NT2/D1 (cell line): ENCODE measurements at regions not wholly inside any gene's neighbourhood (a gene's known extent, or its start where the extent isn't known, plus 50 kb on each side); places are given as distances from the start of the nearest gene placed in this dataset.

Experiments
- DNase-seq: peaks from one replicate; pipeline ENCODE4 v3.0.0-alpha.2; 2011; ENCODE audit warnings: low read depth, low spot score
- H3K27me3 ChIP-seq: 2 replicates; pipeline ENCODE4 v1.6.0; 2011; ENCODE audit warnings: mild to moderate bottlenecking; ENCODE audit not compliant: insufficient read length, insufficient read depth
- H3K36me3 ChIP-seq: 2 replicates; pipeline ENCODE4 v1.6.1; 2011; ENCODE audit warnings: mild to moderate bottlenecking, low read length, mixed read lengths; ENCODE audit not compliant: insufficient read depth, insufficient read length
- H3K4me1 ChIP-seq: 2 replicates; pipeline ENCODE4 v1.5.1; 2011; ENCODE audit not compliant: insufficient read depth, insufficient read length
- H3K4me3 ChIP-seq: 2 replicates; pipeline ENCODE4 v1.5.1; 2011; ENCODE audit warnings: low read depth; ENCODE audit not compliant: insufficient read length
- H3K9ac ChIP-seq: 2 replicates; pipeline ENCODE4 v1.6.0; 2011; ENCODE audit warnings: low read depth; ENCODE audit not compliant: insufficient read length
- H3K9me3 ChIP-seq: 2 replicates; pipeline ENCODE4 v1.5.1; 2011; ENCODE audit warnings: mild to moderate bottlenecking, low read length; ENCODE audit not compliant: insufficient read depth
- SUZ12 ChIP-seq: IDR thresholded peaks from 2 replicates; pipeline ENCODE4 v1.6.1; 2011; ENCODE audit not compliant: insufficient read length, insufficient read depth; ENCODE audit errors: extremely low read depth
- YY1 ChIP-seq: IDR thresholded peaks from 2 replicates; pipeline ENCODE4 v1.6.1; 2011; ENCODE audit not compliant: insufficient read length, insufficient read depth
- ZNF274 ChIP-seq: IDR thresholded peaks from 2 replicates; pipeline ENCODE4 v1.6.1; 2011; ENCODE audit warnings: mild to moderate bottlenecking, low read depth, low read length

DNA sequence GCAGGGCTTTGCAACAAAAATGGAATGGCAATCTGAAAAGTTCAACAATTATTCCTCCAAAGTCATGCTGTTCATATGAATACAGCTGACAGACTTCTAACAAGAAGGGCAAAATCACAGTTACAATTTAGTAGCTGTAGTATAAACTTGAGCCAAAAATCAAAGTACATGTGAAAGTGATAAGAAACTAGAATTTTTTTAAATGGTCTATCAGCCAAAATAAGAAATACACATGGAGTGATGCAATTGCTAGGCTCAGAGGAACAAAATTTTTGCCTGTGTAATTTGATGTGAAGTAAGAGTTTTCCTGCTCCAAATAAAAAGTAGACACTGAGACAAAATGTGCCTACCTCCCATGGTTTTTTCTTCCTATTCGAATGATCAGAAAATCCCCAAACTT is 167.7 kb upstream of the CDKN3 start:
- H3K9me3 ChIP-seq = peaks cover 13% of the 10 kb centered on the region; the same call in 1 of the 2 replicates
- no peaks in the 10 kb centered on the region for H3K36me3 ChIP-seq
- no peak overlapping the region for H3K4me3 ChIP-seq
- H3K9ac ChIP-seq = no peak overlapping the region
- H3K27me3 ChIP-seq = no peaks in the 10 kb centered on the region
- no peak for TF ChIP-seq YY1
- no peak for TF ChIP-seq ZNF274
- TF ChIP-seq SUZ12 = no peak
- H3K4me1 ChIP-seq = no peaks in the 10 kb centered on the region
- no peak for DNase-seq

DNA sequence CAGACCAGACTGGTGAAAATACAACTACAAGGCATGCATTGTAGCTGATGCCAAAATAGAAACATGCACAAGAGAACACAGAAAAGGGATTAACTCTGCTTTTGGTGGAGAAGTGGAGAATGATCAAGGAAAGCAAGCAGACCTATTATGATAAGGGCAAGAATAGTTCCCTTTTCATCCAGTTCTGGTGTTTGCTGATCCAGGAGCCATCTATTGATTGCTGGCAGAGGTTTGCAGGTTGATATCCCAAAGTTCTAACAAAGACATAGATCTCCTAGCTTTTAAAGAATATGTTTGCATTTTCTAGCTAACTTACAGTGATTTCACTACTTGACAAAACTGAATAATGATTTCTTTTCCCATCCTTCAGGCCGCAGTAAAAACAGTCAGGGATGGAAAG is 166.2 kb upstream of the CDKN3 start:
- no peaks in the 10 kb centered on the region for H3K4me1 ChIP-seq
- H3K27me3 ChIP-seq = no peaks in the 10 kb centered on the region
- no peak for DNase-seq
- H3K9ac ChIP-seq = no peak overlapping the region
- no peak for TF ChIP-seq YY1
- TF ChIP-seq SUZ12 = no peak
- TF ChIP-seq ZNF274 = no peak
- no peak overlapping the region for H3K4me3 ChIP-seq
- peaks cover 13% of the 10 kb centered on the region; the same call in 1 of the 2 replicates for H3K9me3 ChIP-seq
- no peaks in the 10 kb centered on the region for H3K36me3 ChIP-seq

DNA sequence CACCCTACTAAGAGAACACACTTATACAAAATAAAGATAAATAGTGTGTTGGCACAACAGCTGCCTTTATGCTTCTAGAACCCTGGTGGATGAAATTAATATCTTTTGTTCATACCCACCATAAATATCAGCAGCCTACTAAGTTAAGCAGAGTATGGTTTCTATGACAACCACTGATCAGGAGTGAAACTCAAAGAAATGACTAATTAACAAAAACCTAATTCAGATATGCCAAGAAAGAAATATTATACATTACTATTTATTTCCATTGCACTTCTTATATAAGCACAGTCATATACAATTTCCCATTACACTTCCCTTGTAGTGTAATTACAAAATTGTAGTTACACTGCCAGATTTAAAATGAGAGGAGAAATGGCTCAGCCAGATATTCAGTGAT is 164.1 kb upstream of the CDKN3 start:
- Histone ChIP-seq H3K27me3 (no peaks in the 10 kb centered on the region), H3K9me3 (peaks cover 13% of the 10 kb centered on the region; the same call in 1 of the 2 replicates), H3K9ac (no peak overlapping the region), H3K36me3 (no peaks in the 10 kb centered on the region), H3K4me3 (no peak overlapping the region), H3K4me1 (no peaks in the 10 kb centered on the region)
- TF ChIP-seq ZNF274 (no peak), YY1 (no peak), SUZ12 (no peak)
- DNase-seq = no peak

DNA sequence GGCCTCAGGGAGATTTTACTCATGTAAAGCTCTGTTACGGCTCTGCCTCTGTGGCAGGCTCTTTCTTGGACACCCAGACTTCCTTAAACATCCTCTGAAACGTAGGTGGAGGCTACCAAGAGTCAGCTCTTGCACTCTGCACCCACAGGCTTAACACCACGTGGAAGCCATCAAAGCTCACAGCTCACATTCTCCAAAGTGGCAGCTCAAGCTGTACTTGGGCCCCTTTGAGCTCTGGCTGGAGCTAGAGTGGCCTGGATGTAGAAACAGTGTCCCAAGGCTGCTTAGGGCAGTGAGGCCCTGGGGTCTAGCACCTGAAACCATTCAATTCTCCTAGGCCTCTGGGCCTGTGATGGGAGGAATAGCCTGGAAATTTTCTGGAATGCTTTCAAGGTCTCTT is 155.3 kb upstream of the CDKN3 start:
- no peaks in the 10 kb centered on the region for H3K4me1 ChIP-seq
- H3K27me3 ChIP-seq = no peaks in the 10 kb centered on the region
- H3K4me3 ChIP-seq = no peak overlapping the region
- no peak for DNase-seq
- no peak overlapping the region for H3K9ac ChIP-seq
- TF ChIP-seq ZNF274 = no peak
- TF ChIP-seq YY1 = no peak
- TF ChIP-seq SUZ12 = no peak
- peaks cover 24% of the 10 kb centered on the region for H3K9me3 ChIP-seq
- no peaks in the 10 kb centered on the region for H3K36me3 ChIP-seq

DNA sequence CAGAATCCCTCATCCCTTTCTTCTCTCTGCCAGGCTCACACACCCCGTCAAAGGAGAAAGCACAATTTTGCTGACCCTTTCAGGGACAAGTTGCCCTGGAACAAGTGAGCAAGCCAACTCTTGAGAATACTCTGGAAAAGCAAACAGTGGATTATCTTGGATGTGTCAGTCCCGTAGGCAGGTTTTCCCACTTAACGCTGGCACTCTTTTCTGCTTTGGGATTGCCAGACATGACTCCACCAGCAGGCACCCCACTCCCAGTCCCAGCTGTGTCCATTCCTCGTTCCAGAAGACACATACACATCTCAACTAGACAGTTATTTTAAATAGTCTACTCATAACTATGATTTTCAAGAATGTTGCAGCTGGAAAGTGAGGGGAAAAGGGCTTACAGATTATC is 145.5 kb upstream of the CDKN3 start:
- H3K4me1 ChIP-seq = no peaks in the 10 kb centered on the region
- H3K9me3 ChIP-seq = peaks cover 9% of the 10 kb centered on the region; the same call in 1 of the 2 replicates
- no peak overlapping the region for H3K4me3 ChIP-seq
- TF ChIP-seq YY1 (no peak), ZNF274 (no peak), SUZ12 (no peak)
- H3K9ac ChIP-seq = no peak overlapping the region
- H3K27me3 ChIP-seq = peaks cover 13% of the 10 kb centered on the region
- no peak for DNase-seq
- H3K36me3 ChIP-seq = no peaks in the 10 kb centered on the region

DNA sequence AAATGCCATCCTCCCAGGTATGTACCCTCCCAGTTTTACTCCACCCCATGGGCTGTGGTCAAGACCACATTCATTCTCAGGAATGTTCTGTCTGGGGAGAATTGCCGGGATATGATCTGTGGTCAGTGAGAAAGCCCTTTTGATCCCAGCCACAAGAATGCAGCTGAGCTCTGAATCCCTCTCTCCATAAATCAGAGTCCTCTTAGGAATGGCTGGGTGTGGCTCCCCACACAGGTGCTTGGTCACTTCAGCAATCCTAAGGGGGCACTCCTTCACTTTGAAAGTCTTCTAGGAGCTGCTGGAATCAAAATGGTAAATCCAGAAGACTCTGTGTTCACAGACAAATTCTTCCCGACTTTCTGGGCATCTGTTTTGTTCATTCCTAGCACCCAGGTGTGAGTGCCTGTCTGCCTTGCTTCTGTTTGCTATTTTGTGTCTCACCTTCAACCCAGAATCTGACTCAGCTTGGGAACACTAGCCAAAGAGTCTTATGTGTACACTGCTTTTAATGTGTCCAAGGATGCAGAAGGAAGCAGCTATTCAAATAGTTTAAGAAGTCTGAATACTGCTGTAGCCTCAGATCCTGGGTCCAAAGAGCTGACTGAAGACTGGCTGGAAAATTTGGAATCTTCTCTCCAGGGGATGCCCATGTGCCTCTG is 144.6 kb upstream of the CDKN3 start:
- Histone ChIP-seq H3K9me3 (peaks cover 9% of the 10 kb centered on the region; the same call in 1 of the 2 replicates), H3K9ac (no peak overlapping the region), H3K4me1 (no peaks in the 10 kb centered on the region), H3K4me3 (no peak overlapping the region), H3K27me3 (peaks cover 13% of the 10 kb centered on the region), H3K36me3 (no peaks in the 10 kb centered on the region)
- no peak for DNase-seq
- TF ChIP-seq SUZ12 (no peak), YY1 (no peak), ZNF274 (no peak)

DNA sequence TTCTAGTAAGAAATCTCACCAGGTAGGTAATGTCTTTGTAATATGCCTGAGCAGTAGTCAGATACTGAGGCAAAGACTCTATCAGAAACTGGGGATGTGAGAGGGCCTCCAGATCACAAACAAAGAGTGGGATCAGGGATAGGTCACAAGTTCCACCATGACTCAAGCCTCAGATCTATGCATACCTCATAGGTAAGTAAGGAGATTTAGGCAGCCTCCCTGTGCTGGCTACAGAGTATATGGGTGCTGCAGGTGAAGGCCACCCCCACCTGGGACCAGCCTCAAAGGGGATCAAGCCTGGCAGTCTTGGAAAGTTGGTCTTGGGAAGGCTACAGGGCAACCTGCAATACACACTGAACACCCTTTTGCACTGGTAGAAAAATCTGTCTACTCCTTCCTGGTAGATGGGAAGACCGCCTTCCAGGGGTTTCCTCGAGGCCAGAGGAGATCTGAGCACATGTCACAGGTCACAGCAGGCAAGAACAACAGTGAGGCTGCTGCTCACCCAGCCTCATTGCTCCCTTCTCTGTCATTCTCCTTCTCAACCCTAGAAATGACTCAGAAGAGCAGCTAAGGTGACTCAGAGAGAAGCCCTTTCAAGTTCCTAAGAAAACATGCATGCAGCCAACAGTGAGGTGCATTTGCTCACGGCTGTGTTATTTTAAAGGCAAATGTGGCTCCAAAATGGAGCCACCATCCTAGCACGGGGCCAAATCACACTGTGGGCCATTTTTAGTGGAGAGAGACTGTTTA is 143.4 kb upstream of the CDKN3 start:
- Histone ChIP-seq H3K9me3 (peaks cover 9% of the 10 kb centered on the region; the same call in 1 of the 2 replicates), H3K36me3 (no peaks in the 10 kb centered on the region)
- no peak for DNase-seq

More for the DNA sequence above, 143.4 kb upstream of the CDKN3 start:
- no peak overlapping the region for H3K4me3 ChIP-seq
- H3K27me3 ChIP-seq = peaks cover 13% of the 10 kb centered on the region
- no peak overlapping the region for H3K9ac ChIP-seq
- no peaks in the 10 kb centered on the region for H3K4me1 ChIP-seq
- no peak for TF ChIP-seq YY1
- no peak for TF ChIP-seq SUZ12
- TF ChIP-seq ZNF274 = no peak
